ENCODE measurements at regions not wholly inside any gene's neighbourhood (a gene's known extent, or its start where the extent isn't known, plus 50 kb on each side); places are given as distances from the start of the nearest gene placed in this dataset.
"Not testable (repeated sequence)": the region's sequence is repeated elsewhere in the genome, so short reads cannot be mapped to it uniquely, and the experiment has no call there.

GRCh38 chr7:125074141-125074540 is 144.5 kb upstream of the POT1 start:
- peak; percentile 74 for ATAC-seq
- Histone ChIP-seq H3K36me3 (no peaks in the 10 kb centered on the region), H3K4me1 (no peaks in the 10 kb centered on the region), H3K9me3 (peaks cover 0 to 6% of the 10 kb centered on the region in 2 donors), H3K4me3 (no peak overlapping the region), H3K27ac (no peak overlapping the region), H3K27me3 (no peaks in the 10 kb centered on the region)
- peak in 1 of 4 donors; percentile 21 for DNase-seq
- no peak for TF ChIP-seq CTCF (IDR thresholded peaks at IDR 0.05)
- intact Hi-C loops (cut with DNase I) = no loop called here

GRCh38 chr7:125065546-125065945 is 135.9 kb upstream of the POT1 start:
- DNase-seq = no peak
- no peak overlapping the region for H3K4me3 ChIP-seq
- H3K27ac ChIP-seq = no peak overlapping the region
- H3K9me3 ChIP-seq = no peaks in the 10 kb centered on the region
- intact Hi-C loops (cut with DNase I) = loop anchor here in 1 of 2 donors (10.0 kb wide), 1 partner anchor 609 kb away; no protein-coding TSS in a partner anchor
- H3K36me3 ChIP-seq = no peaks in the 10 kb centered on the region
- H3K4me1 ChIP-seq = peaks cover 0 to 4% of the 10 kb centered on the region in 2 donors
- no peaks in the 10 kb centered on the region for H3K27me3 ChIP-seq
- no peak for ATAC-seq
- no peak for TF ChIP-seq CTCF (IDR thresholded peaks at IDR 0.05)

GRCh38 chr7:125065001-125065400 is 135.4 kb upstream of the POT1 start:
- no peaks in the 10 kb centered on the region for H3K36me3 ChIP-seq
- peaks cover 0 to 4% of the 10 kb centered on the region in 2 donors for H3K4me1 ChIP-seq
- no peak for TF ChIP-seq CTCF (IDR thresholded peaks at IDR 0.05)
- intact Hi-C loops (cut with DNase I) = loop anchor here in 1 of 2 donors (10.0 kb wide), 1 partner anchor 610 kb away; no protein-coding TSS in a partner anchor
- ATAC-seq = no peak
- H3K4me3 ChIP-seq = no peak overlapping the region
- H3K9me3 ChIP-seq = no peaks in the 10 kb centered on the region
- no peak for DNase-seq
- H3K27me3 ChIP-seq = no peaks in the 10 kb centered on the region
- H3K27ac ChIP-seq = no peak overlapping the region

- ATAC-seq (peak; percentile 50), DNase-seq (no peak)
- intact Hi-C loops (cut with DNase I) = loop anchor here in 1 of 2 donors (10.0 kb wide), 1 partner anchor 613 kb away; no protein-coding TSS in a partner anchor
- no peaks in the 10 kb centered on the region for H3K27me3 ChIP-seq
- no peak overlapping the region for H3K27ac ChIP-seq
- no peaks in the 10 kb centered on the region for H3K36me3 ChIP-seq
- peaks cover 0 to 4% of the 10 kb centered on the region in 2 donors for H3K4me1 ChIP-seq
- no peaks in the 10 kb centered on the region for H3K9me3 ChIP-seq
- TF ChIP-seq CTCF (IDR thresholded peaks at IDR 0.05) = no peak
- H3K4me3 ChIP-seq = no peak overlapping the region
Measured at GRCh38 chr7:125061776-125062397, 132.3 kb upstream of the POT1 start.

- H3K27ac ChIP-seq, ATAC-seq, H3K4me1 ChIP-seq, DNase-seq, H3K36me3 ChIP-seq, H3K4me3 ChIP-seq, H3K27me3 ChIP-seq, H3K9me3 ChIP-seq: not testable (repeated sequence)
- intact Hi-C loops (cut with DNase I) = loop anchor here in 1 of 2 donors (10.0 kb wide), 1 partner anchor 614 kb away; no protein-coding TSS in a partner anchor
Measured at GRCh38 chr7:125061083-125061745, 131.6 kb upstream of the POT1 start.
